Activated CD4-positive, alpha-beta T cell treated with anti-CD3 and anti-CD28 coated beads, Interleukin-2, amount 50 U/mL, for 4 hours (primary cell): ENCODE measurements at regions not wholly inside any gene's neighbourhood (a gene's known extent, or its start where the extent isn't known, plus 50 kb on each side); places are given as distances from the start of the nearest gene placed in this dataset.
"Not testable (repeated sequence)": the region's sequence is repeated elsewhere in the genome, so short reads cannot be mapped to it uniquely, and the experiment has no call there.

Source experiments
- DNase-seq, 2 experiments: peaks; one replicate each; pipeline ENCODE4 v3.0.0-alpha.2; 2020

GRCh38 chr13:90654970-90655369, 692.5 kb upstream of the MIR17HG start:
- DNase-seq, result no peak

DNA sequence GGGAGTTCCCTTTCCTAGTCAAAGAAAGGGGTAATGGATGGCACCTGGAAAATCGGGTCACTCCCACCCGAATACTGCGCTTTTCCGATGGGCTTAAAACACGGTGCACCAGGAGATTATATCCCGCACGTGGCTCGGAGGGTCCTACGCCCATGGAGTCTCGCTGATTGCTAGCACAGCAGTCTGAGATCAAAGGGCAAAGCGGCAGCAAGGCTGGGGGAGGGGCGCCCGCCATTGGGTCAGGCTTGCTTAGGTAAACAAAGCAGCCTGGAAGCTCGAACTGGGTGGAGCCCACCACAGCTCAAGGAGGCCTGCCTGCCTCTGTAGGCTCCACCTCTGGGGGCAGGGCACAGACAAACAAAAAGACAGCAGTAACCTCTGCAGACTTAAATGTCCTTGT, 683.3 kb upstream of the MIR17HG start:
- DNase-seq, result not testable (repeated sequence)

DNA sequence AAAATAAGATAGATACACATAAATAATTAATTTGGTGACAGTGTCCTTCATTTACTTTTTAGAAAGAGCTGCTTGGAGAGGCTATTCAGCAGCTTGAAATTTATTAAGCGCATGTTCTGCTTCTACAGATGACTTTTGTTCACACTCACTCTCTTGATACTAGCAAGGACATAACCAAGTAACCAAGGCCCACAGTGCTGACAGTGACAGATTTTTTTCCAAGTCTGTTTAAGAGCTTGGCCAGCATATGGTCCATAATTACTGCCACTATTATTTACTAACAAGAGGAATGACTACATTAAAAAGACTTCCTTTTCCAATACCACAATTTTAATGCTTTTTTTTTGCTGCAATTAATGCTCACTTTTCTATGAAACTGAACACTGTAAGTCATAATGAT, 673.7 kb upstream of the MIR17HG start:
- no peak for DNase-seq

DNA sequence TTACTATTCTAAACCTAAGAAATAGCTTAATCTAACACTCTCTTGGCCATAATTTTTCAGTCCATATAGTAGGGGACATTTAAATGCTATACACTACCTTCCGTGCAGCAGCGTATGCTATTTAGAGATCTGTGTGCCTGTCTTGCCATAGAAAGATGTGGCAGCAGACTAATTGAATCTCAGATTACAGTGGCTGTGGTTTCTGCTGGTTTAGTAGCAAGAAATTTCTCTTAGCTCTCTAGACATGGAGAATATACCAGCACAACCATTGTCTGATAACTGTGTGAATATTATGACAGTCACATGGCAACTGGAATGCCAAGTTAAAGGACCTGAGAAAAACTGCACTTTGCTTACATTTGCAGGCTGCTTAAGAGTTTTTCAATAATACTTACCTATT, 672.4 kb upstream of the MIR17HG start:
- DNase-seq, result no peak

GRCh38 chr13:90680826-90681225, 666.7 kb upstream of the MIR17HG start:
- DNase-seq, result no peak

DNA sequence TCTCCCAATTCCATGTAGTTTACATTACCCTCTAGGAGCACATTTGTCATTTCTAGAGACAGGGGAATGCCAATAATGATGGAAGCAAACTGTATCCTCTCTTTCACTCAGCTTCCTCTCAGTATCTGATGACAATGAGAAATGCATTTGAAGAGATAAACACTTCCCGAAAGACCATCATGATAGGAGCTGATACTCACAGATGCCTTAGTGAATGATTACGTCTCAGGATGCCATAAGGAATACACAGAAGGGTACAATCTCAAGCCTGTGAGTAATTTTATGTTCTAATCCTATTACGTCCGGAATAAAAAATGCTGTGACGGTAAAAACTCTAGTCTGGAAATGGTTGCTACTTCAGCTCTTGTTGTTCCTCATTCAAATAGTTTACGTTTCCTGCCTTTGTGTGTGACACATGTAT, 663.8 kb upstream of the MIR17HG start:
- no peak for DNase-seq

DNA sequence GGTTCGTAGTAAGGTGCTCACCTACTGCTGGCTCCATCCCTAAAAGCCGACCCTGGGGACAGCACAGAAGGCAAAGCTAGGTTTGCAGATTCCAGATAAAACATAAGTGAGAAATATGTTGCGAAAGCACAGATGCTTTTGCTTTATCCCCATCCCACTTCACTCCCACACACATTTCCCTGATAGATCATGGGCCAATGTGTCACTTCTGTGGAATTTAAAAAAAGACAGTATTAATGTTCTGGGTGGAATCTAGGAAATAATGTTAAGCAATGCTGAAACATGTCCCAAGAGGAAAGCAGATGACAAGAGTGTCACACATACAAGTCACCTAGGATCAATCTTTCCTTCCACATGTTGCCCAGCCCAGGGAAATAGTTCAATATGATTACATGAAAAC, 661.0 kb upstream of the MIR17HG start:
- no peak for DNase-seq

DNA sequence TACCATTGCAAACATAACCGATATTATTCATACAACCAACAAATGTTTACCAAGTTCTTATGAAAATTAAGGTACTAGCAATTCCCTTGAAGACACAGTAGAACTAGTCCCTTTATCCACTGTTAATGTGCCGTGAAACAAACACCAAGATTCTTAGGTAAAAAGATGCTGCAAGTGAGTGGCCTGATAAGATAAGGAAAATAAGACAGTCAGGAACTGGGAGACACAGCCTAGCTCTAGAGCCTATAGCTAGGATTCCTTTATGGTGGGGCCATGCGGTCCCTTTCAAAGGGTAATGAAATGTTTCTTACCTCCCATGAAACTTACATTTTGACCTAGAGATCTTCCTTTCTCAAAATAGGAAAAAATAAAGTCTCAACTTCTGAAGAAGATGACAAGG, 658.4 kb upstream of the MIR17HG start:
- no peak for DNase-seq

GRCh38 chr13:90690458-90691080, 656.9 kb upstream of the MIR17HG start:
- no peak for DNase-seq

DNA sequence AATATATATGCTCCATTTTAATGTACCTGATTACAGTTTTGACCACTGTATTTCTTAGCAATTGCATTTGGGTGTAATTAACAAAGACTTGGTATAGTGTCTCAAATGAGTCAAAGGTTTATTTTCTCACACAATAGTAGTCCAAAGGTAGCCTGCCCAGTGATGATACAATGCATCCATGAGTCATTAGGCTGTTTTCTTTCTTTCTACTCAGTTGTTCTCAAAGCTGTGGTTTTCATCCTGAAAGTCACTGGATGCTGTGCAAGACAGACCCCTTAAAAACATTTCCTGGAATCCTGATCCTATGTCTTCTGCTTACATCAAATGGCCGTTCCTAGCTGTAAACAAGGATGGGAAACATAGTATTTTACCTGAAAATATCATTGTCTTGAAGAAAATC, 651.2 kb upstream of the MIR17HG start:
- DNase-seq, result no peak

- DNase-seq, result no peak
Measured at GRCh38 chr13:90696656-90697055, 650.8 kb upstream of the MIR17HG start.

- no peak for DNase-seq
Measured at GRCh38 chr13:90700340-90700739, 647.1 kb upstream of the MIR17HG start.

DNA sequence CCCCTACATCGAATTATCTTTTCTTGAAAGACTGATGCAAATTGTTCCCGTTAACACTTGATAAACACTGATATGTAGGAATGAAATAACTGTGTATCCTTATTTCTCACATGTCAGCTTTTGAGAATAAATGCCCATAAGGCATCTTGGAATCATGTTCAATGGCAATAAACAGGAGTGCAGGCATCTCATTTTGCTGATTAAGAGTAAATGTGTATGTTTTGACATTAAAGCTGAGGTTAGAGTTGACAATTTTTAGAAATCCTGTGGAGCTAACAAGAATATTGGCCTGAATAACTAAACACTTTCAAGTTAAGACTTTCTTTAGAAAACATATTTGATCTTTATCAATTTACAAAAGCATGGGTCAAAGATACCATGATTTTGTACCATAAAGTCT, 646.2 kb upstream of the MIR17HG start:
- no peak for DNase-seq

- DNase-seq, result no peak
Measured at GRCh38 chr13:90702050-90702449, 645.4 kb upstream of the MIR17HG start.

DNA sequence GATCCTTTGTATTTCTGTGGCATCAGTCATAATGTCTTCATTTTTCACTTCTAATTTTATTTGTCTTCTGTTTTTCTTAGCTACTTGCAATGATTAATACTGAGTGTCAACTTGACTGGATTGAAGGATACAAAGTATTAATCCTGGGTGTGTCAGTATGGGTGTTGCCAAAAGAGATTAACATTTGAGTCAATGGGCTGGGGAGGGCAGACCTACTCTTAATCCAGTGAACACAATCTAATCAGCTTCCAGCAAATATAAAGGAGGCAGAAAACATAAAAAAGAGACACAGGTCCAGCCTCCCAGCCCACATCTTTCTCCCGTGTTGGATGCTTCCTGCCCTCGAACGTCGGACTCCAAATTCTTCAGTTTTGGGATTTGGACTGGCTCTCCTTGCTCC, 640.9 kb upstream of the MIR17HG start:
- no peak for DNase-seq

DNA sequence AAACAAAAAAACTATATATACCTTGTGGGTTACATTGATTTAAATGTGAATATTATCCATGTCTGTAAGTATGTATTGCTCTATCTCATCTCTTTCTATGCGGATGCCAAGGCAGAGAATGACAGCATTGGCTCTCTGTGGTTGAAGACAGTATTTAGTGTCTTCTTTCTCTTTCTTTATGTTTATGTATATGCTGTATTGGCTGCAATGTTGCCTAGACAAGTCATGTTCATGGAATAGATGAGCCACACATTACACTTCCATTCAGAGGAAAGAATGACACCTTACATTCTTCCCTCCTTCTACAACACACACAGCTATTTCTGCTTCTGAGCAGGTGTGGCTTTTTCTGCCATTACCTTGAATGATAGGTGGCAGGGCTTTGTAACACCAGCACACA, 639.4 kb upstream of the MIR17HG start:
- no peak for DNase-seq

DNA sequence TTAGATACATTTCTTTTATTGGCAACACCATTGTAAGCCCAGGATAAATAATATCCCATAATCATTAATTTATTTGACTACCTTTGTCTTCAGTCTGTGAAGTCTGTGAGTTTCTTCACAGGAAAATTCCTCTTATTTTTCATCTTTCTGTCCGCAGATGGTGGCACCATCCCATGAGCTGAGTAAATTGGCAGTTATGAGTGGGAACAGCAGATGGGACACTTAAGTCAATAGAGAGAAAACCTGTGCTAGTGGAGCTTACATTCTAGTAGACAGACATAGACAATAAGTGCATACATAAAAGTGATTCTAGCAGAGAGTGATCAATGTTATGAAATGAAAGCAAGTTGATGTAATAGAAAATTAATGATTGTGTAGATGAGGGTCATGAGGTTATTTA, 638.2 kb upstream of the MIR17HG start:
- no peak for DNase-seq

DNA sequence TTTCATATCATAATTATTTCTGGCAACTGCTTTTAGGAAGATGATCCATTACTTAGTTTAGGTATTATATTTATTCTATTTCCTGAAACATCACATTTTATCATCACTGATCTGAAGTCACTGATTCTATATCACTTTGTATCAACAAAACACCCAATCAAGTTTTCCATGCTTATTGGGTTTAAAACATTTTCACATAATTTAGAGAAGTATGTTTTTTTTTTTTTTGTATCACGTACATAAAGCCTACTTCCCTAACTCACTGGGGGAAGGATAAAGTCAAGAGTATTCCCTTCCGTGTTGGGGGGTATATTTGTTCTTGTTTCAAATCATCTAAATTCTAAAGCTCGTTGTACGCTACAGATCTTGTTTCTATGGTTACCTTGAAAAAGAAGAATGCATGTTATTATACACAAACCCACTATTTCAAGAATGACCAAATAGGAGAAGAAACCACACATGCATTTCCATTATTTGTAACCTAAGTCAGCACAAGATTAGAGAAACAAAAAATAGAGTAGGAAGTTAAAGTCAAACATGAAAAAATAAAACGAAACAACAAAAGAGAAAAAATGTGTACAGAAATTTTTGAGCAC, 637.2 kb upstream of the MIR17HG start:
- DNase-seq, result no peak

DNA sequence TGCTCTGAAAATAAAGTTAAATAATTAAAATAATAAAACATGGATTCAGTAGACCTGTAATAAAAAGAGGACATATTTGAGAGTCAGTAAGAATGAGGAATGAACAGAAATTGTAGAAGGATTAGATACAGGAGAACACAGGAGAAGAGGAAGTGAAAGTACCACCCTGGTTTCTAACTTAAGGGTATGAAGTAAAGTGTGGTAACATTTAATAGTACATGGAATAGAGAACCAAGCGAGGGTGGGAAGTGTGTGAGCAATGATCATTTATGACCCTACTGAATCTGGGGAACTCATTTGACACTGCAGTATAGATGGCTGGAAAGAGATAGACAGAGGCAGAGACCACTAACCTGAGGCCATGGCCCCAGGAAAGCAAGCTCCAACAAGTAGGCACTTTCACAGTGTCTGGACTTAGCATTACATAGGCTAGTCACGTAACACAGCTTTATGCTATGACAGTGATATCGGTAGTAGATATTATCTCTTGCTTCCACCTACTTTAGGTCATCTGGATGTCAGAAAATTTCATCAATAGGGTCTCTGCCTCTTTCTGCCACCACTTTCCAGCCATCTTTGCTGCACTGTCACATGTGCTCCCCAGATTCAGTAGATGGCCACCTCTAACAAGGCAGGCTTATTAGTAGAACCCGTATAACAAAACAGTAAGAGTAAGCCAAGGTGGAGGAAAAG, 633.9 kb upstream of the MIR17HG start:
- no peak for DNase-seq

DNA sequence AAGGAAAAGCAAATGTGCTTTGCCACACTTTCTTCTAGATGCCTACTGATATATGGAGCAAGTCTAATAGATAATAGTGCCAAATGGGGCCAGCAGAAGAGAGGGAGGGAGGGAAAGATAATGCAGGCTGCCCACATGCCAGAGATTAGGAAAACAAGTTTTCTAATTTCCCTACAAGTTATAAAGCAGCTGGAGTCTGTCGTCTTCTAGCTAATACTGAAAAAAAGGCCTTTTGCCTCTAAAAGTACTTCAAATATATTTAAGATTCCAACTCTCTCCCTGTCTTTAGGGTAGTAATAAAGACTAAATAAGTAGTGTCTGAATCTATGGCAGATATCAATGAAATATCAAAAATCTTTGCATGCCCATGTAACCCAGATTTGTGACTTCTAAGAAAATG, 632.0 kb upstream of the MIR17HG start:
- no peak for DNase-seq

DNA sequence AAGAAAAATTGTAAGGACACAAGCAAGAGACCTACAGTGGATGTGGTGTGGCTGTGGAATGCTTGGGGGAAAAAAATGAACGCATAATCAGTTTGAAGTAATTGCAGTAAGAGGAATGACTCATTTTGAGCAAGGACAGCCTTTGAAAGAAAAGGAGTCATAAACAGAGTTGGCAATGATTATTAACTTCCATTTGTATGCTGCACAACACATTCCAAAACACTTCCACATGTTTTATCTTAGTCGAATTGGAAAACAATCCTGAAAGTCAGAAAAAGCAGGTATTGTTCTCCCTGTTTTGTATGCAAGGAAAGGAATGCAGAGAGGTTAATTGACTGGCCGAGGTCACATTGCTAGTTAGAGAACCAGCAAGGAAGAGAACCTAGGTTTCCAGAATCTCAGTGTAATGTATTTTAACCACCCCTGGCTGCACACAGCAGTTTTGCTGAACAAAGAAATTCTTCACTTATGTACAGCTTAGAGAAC, 630.0 kb upstream of the MIR17HG start:
- no peak for DNase-seq

- no peak for DNase-seq
Measured at GRCh38 chr13:90719461-90719860, 628.0 kb upstream of the MIR17HG start.

GRCh38 chr13:90721937-90722336, 625.5 kb upstream of the MIR17HG start:
- no peak for DNase-seq

- DNase-seq, result no peak
Measured at GRCh38 chr13:90723381-90723780, 624.1 kb upstream of the MIR17HG start.

- no peak for DNase-seq
Measured at GRCh38 chr13:90726375-90726774, 621.1 kb upstream of the MIR17HG start.
